ENCODE measurements at regions not wholly inside any gene's neighbourhood (a gene's known extent, or its start where the extent isn't known, plus 50 kb on each side); places are given as distances from the start of the nearest gene placed in this dataset.
A peak's percentile ranks its signal among the peaks of the same experiment; 100 is the strongest.

DNA sequence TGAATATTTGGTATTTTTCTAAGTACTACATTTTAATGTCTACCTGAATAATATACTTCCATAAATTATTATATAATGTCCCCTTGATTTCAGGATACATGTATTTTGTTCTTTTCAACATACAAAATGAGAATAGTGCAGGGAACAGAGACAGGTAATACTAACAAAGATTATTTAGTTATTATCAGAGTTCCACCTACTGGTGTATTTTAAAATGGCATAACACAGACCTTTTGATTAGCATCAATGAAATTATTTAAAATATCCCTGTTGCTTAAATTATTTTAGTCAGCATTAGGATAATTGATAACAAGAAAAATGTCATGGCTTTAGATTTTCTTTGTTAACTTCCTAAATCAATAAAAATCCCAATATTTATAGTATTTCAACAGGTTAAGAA lies 184.0 kb downstream of the PRDM13 start:
- Histone ChIP-seq H3K4me1 (no peaks in the 10 kb centered on the region), H3K4me3 (no peak overlapping the region), H3K4me2 (no peak overlapping the region), H4K20me1 (no peaks in the 10 kb centered on the region), H3K27ac (no peak overlapping the region), H3K36me3 (no peaks in the 10 kb centered on the region), H3K27me3 (no peaks in the 10 kb centered on the region), H3K9me3 (replicated peaks in 1 of 11) (no peaks in the 10 kb centered on the region), H3K9ac (no peak overlapping the region)
- TF ChIP-seq Cebpa-rat (IDR thresholded peaks at IDR 0.05): no peak

DNA sequence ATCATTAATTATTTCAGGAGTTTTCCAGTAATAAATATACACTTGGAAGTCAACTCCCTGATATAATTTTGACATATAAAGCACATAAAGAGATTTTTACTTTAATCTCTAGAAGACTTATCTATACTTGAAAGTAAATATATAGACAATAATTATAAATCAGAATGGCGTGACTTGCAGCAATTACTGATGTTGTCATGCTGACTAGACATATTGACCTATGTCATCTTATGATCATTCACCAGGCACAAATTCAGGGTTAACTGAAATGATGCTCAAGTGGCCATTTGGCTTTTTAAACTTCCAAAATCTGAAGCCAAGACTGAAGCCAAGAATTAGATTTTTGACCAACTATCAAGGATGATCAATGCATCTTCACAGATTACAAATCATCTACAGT lies 192.2 kb downstream of the MCHR2 start:
- Histone ChIP-seq H3K27me3 (no peaks in the 10 kb centered on the region), H4K20me1 (no peaks in the 10 kb centered on the region), H3K27ac (no peak overlapping the region), H3K9me3 (replicated peaks in 1 of 11) (no peaks in the 10 kb centered on the region), H3K4me2 (no peak overlapping the region), H3K4me1 (no peaks in the 10 kb centered on the region), H3K36me3 (no peaks in the 10 kb centered on the region), H3K9ac (no peak overlapping the region), H3K4me3 (no peak overlapping the region)
- no peak for TF ChIP-seq Cebpa-rat (IDR thresholded peaks at IDR 0.05)

DNA sequence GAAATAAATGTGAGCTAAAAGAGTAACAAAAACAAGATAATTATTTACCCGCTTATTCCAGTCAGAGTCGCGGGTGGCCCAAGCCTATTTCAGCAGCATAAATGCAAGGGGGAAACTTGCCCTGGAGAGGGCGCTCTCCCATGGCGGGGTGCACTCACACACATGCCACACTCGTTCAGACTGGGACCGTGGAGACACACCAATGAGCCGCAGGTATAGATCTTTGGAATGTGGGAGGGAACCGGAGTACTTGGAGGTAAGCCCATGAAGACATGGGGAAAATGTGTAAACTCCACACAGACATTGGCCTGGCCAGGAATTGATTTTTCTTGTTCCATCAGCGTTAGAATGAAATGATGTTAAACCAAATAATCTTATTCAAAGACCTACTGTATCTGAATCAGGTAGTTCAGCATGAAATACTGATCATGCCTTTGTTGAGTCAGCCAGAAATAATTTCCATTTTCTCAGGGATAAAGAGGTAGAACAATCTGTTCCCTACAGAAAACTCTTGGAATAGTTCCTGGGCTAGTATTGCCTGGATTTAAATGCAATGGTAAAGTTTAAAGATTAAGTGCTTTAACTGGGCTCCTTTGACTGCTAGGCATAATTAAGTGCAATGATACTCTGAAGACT lies 191.5 kb downstream of the MCHR2 start:
- Histone ChIP-seq H3K27ac (no peak overlapping the region), H4K20me1 (no peaks in the 10 kb centered on the region), H3K4me3 (no peak overlapping the region), H3K9me3 (replicated peaks in 1 of 11) (no peaks in the 10 kb centered on the region), H3K4me2 (no peak overlapping the region), H3K9ac (no peak overlapping the region), H3K27me3 (no peaks in the 10 kb centered on the region), H3K4me1 (no peaks in the 10 kb centered on the region), H3K36me3 (no peaks in the 10 kb centered on the region)
- TF ChIP-seq Cebpa-rat (IDR thresholded peaks at IDR 0.05): no peak

DNA sequence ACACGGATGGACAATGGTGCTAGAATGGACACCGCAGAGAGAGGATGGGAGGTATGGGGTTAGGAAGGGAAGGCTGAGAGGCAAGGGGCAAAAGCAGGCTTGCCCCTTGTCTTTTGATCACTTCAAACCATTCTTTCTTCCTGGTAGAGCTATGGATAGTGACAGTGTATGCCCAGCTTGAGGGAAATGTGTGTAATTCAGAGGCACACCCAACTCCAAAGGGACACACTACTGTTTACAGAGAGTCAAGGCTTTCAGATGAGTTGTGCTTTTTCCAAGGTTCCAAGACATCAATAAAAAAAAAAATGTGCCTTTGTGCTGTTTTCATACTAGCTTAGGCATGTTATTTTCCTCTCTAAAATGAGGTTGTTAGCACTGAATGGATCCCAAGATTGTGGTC lies 185.0 kb downstream of the MCHR2 start:
- Histone ChIP-seq H3K27me3 (no peaks in the 10 kb centered on the region), H3K4me3 (no peak overlapping the region), H3K27ac (no peak overlapping the region), H3K4me1 (no peaks in the 10 kb centered on the region), H3K9ac (no peak overlapping the region), H4K20me1 (no peaks in the 10 kb centered on the region; a peak in 1 of 22 replicates), H3K36me3 (no peaks in the 10 kb centered on the region), H3K4me2 (no peak overlapping the region), H3K9me3 (replicated peaks in 1 of 11) (no peaks in the 10 kb centered on the region)
- TF ChIP-seq Cebpa-rat (IDR thresholded peaks at IDR 0.05): no peak

DNA sequence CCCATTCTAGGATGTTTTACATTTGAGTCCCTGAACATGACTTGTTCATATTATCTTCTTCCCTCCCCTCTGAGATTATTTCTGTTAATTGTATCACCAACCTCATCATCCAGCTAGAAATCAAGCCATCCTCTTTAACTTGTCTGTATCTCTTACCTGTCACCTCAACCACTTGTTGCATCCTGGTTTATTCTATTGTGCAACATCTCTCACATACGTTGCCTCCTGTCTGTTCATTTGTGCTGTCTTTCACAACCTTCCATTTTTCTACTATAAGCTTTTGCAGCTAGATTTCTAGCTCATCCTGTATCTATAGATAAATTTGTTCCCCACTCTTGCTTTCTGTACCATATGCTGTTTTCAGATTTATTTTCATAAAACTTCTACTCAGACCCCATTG lies 183.7 kb downstream of the MCHR2 start:
- no peaks in the 10 kb centered on the region for H3K27me3 ChIP-seq

DNA sequence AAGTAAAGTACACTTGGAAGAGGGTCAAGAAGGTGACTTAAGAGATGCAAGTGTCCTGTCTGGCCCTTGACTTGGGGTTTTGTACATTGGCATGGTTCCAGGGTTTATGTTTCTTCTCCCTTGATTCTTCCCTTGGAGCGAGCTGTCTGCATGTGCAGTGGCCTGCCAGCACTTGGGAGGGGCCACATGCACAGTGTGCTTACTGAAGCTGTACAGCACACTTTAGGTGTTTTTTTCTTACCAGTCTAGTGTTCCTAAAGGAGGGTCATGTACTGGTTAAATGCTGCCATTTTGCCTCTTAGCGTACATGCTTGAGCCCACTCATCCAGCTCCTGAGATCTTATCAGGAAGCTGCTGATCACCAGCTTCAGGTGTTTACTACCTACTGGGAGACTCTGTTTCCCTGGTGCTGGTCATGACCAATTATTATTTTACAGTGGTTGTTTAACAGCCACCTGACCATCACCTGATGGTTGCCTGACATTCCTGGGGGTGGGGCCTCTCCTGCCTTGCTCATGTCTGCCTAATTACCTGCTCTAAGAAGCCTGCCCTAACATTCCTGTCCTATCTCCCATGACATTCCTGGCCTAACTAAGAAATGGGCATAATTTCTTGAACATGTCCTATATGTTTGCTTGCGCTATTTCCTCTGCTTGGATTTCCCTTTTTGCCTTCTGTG lies 182.9 kb downstream of the MCHR2 start:
- TF ChIP-seq Cebpa-rat (IDR thresholded peaks at IDR 0.05): no peak
- Histone ChIP-seq H3K36me3 (no peaks in the 10 kb centered on the region), H3K27me3 (no peaks in the 10 kb centered on the region), H3K4me1 (no peaks in the 10 kb centered on the region), H3K9me3 (replicated peaks in 1 of 11) (no peaks in the 10 kb centered on the region), H3K9ac (no peak overlapping the region), H3K27ac (no peak overlapping the region), H3K4me3 (no peak overlapping the region), H3K4me2 (no peak overlapping the region), H4K20me1 (no peaks in the 10 kb centered on the region; a peak in 1 of 22 replicates)

More for the DNA sequence above, 183.7 kb downstream of the MCHR2 start:
- Histone ChIP-seq H3K9ac (no peak overlapping the region), H3K4me3 (no peak overlapping the region), H3K36me3 (no peaks in the 10 kb centered on the region), H3K4me2 (no peak overlapping the region), H3K27ac (no peak overlapping the region), H3K4me1 (no peaks in the 10 kb centered on the region), H3K9me3 (replicated peaks in 1 of 11) (no peaks in the 10 kb centered on the region), H4K20me1 (no peaks in the 10 kb centered on the region; a peak in 1 of 22 replicates)
- TF ChIP-seq Cebpa-rat (IDR thresholded peaks at IDR 0.05): 0 out of 22 replicates have a peak, but pooled peaks of 1 of the 11 experiments have one; percentile 26

DNA sequence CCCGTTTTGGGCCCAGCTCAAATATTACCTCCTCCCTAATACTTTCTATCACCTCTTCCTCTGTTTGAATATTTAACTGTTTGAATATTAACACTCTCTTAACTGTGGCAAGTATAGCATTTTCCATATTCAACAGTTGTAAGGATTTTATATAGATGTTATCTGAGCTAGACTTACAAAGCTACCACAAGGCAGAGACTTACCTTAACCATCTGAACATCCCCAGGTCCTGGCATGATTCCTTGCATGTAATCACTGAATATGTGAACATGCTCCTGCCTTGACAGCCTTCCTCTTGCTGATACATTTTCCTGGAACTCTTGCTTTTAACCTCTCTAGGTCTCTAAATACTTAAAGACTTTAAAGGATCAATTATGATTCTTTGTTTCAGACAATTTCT lies 182.4 kb downstream of the MCHR2 start:
- Histone ChIP-seq H4K20me1 (no peaks in the 10 kb centered on the region; a peak in 1 of 22 replicates), H3K4me1 (no peaks in the 10 kb centered on the region), H3K9ac (no peak overlapping the region), H3K4me2 (no peak overlapping the region), H3K36me3 (no peaks in the 10 kb centered on the region), H3K4me3 (no peak overlapping the region), H3K27ac (no peak overlapping the region), H3K27me3 (no peaks in the 10 kb centered on the region), H3K9me3 (replicated peaks in 1 of 11) (no peaks in the 10 kb centered on the region)
- no peak for TF ChIP-seq Cebpa-rat (IDR thresholded peaks at IDR 0.05)

DNA sequence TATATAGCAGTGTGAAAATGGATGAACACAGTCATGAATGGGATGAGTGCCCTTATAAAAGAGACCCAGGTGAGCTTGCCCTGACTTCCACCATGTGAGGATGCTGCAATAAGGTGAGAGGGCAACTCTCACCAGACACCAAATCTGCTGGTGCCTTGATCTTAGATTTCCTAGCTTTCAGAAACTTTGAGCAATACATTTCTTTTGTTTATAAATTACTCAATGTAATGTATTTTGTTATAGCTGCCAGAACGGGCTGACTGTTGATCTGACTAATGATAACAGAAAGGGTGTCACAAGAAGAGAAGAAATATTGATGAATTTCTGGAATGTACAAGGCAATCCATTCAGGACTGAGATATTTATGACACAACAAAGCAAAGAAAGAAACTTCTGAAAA lies 180.5 kb downstream of the MCHR2 start:
- TF ChIP-seq Cebpa-rat (IDR thresholded peaks at IDR 0.05): no peak
- H3K27me3 ChIP-seq: no peaks in the 10 kb centered on the region
- H3K27ac ChIP-seq: no peak overlapping the region
- H3K36me3 ChIP-seq: no peaks in the 10 kb centered on the region
- no peaks in the 10 kb centered on the region for H3K9me3 ChIP-seq (replicated peaks in 1 of 11)
- peaks cover 0 to 4% (median 0%) of the 10 kb centered on the region in 10 experiments; a peak in 1 of 20 replicates for H3K4me1 ChIP-seq
- H4K20me1 ChIP-seq: no peaks in the 10 kb centered on the region; a peak in 1 of 22 replicates
- no peak overlapping the region for H3K4me3 ChIP-seq
- no peak overlapping the region for H3K4me2 ChIP-seq
- no peak overlapping the region for H3K9ac ChIP-seq

DNA sequence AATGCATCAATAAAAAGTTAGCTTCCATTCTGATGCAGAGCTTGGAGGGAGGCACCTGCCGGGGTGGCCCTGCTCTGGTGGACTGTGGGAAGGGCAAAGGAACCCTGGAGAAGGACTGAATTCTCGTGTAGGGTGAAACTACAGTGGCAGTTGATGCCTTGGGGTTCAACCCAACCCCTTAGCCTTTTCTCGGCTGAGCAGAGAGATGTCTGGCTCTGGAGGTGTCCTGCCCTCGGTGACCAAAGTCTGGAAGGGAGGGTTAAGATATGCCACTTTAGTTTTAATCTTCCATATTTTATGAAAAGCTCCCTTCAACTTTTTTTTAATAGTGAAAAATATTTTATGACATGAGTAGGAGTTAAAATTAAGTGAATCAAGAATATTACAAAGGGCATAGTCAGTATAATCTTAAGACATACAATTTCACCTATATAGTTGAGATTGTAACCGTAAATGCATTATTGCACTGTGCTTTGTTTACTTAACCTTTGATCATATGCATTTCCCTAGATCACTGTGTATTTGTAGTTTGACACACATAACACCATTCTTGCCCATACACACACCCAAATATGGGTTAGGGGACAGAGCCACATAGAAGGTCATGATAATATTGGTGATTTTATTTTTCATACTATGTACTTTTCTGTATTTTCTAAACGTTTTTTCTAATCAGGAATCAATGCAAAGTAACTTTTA lies 179.6 kb downstream of the MCHR2 start:
- Histone ChIP-seq H4K20me1 (no peaks in the 10 kb centered on the region; a peak in 1 of 22 replicates), H3K4me1 (peaks cover 0 to 4% (median 0%) of the 10 kb centered on the region in 10 experiments; a peak in 1 of 20 replicates), H3K9me3 (replicated peaks in 1 of 11) (no peaks in the 10 kb centered on the region), H3K27me3 (no peaks in the 10 kb centered on the region), H3K9ac (no peak overlapping the region), H3K36me3 (no peaks in the 10 kb centered on the region), H3K27ac (no peak overlapping the region), H3K4me3 (no peak overlapping the region), H3K4me2 (no peak overlapping the region)
- no peak for TF ChIP-seq Cebpa-rat (IDR thresholded peaks at IDR 0.05)
